HG03066 (cell line): ENCODE measurements at regions not wholly inside any gene's neighbourhood (a gene's known extent, or its start where the extent isn't known, plus 50 kb on each side); places are given as distances from the start of the nearest gene placed in this dataset.

Experiments
- ATAC-seq: cut with Tn5 transposase; IDR thresholded peaks from one replicate; pipeline ENCODE4 v1.9.1; 2021; ENCODE audit warnings: low read depth; ENCODE audit not compliant: unreplicated experiment

- ATAC-seq, result no peak
Observed at GRCh38 chr3:148240351-148240750, 457.4 kb upstream of the AGTR1 start.

- ATAC-seq, result no peak
Observed at GRCh38 chr3:148243609-148244008, 454.1 kb upstream of the AGTR1 start.

GRCh38 chr3:148246291-148246923 lies 451.3 kb upstream of the AGTR1 start:
- ATAC-seq, result no peak

GRCh38 chr3:148253713-148254112 lies 444.0 kb upstream of the AGTR1 start:
- no peak for ATAC-seq

GRCh38 chr3:148254402-148254801 lies 443.3 kb upstream of the AGTR1 start:
- no peak for ATAC-seq

GRCh38 chr3:148255981-148256969 lies 441.4 kb upstream of the AGTR1 start:
- ATAC-seq, result no peak

- no peak for ATAC-seq
Observed at GRCh38 chr3:148262980-148263379, 434.7 kb upstream of the AGTR1 start.

GRCh38 chr3:148265841-148266240 lies 431.9 kb upstream of the AGTR1 start:
- ATAC-seq, result no peak

GRCh38 chr3:148266341-148266740 lies 431.4 kb upstream of the AGTR1 start:
- ATAC-seq, result no peak

- no peak for ATAC-seq
Observed at GRCh38 chr3:148269816-148270215, 427.9 kb upstream of the AGTR1 start.

GRCh38 chr3:148280623-148281242 lies 417.0 kb upstream of the AGTR1 start:
- no peak for ATAC-seq

GRCh38 chr3:148289159-148289558 lies 408.5 kb upstream of the AGTR1 start:
- no peak for ATAC-seq

GRCh38 chr3:148297013-148297412 lies 400.7 kb upstream of the AGTR1 start:
- ATAC-seq, result no peak

- no peak for ATAC-seq
Observed at GRCh38 chr3:148307443-148307843, 390.3 kb upstream of the AGTR1 start.

- peak; percentile 89 for ATAC-seq
Observed at GRCh38 chr3:148309390-148310035, 388.2 kb upstream of the AGTR1 start.

GRCh38 chr3:148315756-148316155 lies 381.9 kb upstream of the AGTR1 start:
- no peak for ATAC-seq

GRCh38 chr3:148318240-148318639 lies 379.5 kb upstream of the AGTR1 start:
- ATAC-seq, result no peak

GRCh38 chr3:148319161-148319915 lies 378.4 kb upstream of the AGTR1 start:
- peak; percentile 95 for ATAC-seq

- ATAC-seq, result no peak
Observed at GRCh38 chr3:148319960-148320359, 377.7 kb upstream of the AGTR1 start.
